Liver (tissue), 8 donors: ENCODE measurements at regions not wholly inside any gene's neighbourhood (a gene's known extent, or its start where the extent isn't known, plus 50 kb on each side); places are given as distances from the start of the nearest gene placed in this dataset.

Source experiments
- DNase-seq: peaks from one replicate; pipeline ENCODE4 v3.0.0-alpha.2; 2017; ENCODE audit warnings: low spot score
- H3K27ac ChIP-seq, 2 donors: one replicate each; pipeline ENCODE4 v1.7.0; 2013; ENCODE audit warnings: inconsistent platforms in 2 of 2, low read length in 2 of 2, control low read depth in 1 of 2, low read depth in 1 of 2, mild to moderate bottlenecking in 1 of 2
- H3K27me3 ChIP-seq, 4 donors: one replicate each; pipeline versions ENCODE4 v1.6.1 to v1.7.0; 2013; ENCODE audit warnings: low read length in 3 of 4, inconsistent platforms in 1 of 4, mild to moderate bottlenecking in 1 of 4, moderate library complexity in 1 of 4; ENCODE audit not compliant: control insufficient read depth in 4 of 4, insufficient read depth in 4 of 4
- H3K36me3 ChIP-seq, 4 donors: one replicate each; pipeline versions ENCODE4 v1.6.1 to v1.7.0; 2013; ENCODE audit warnings: low read length in 3 of 4, mild to moderate bottlenecking in 3 of 4, low read depth in 1 of 4, moderate library complexity in 1 of 4; ENCODE audit not compliant: control insufficient read depth in 4 of 4, insufficient read depth in 3 of 4
- H3K4me1 ChIP-seq, 4 donors: one replicate each; pipeline versions ENCODE4 v1.6.1 to v1.7.0; 2013; ENCODE audit warnings: low read length in 3 of 4, mild to moderate bottlenecking in 3 of 4, moderate library complexity in 1 of 4; ENCODE audit not compliant: control insufficient read depth in 4 of 4, insufficient read depth in 4 of 4
- H3K4me3 ChIP-seq, 3 donors: one replicate each; pipeline versions ENCODE4 v1.6.1 to v1.7.0; 2013; ENCODE audit warnings: low read length in 3 of 3, control low read depth in 1 of 3, low read depth in 1 of 3, mild to moderate bottlenecking in 1 of 3
- H3K9ac ChIP-seq, 2 donors: one replicate each; pipeline ENCODE4 v1.7.0; 2013; ENCODE audit warnings: low read length in 2 of 2, mild to moderate bottlenecking in 2 of 2, moderate library complexity in 2 of 2, control low read depth in 1 of 2, low read depth in 1 of 2
- H3K9me3 ChIP-seq, 4 donors: one replicate each; pipeline versions ENCODE4 v1.6.1 to v1.7.0; 2013; ENCODE audit warnings: low read length in 3 of 4; ENCODE audit not compliant: control insufficient read depth in 4 of 4
- CTCF ChIP-seq: fragments of 150-350 bp; IDR thresholded peaks from 2 replicates; pipeline ENCODE4 v1.5.1; 2017; ENCODE audit warnings: improper control_type of control experiment, low read depth, low read length; ENCODE audit not compliant: missing input control
- EGR1 ChIP-seq, 2 donors: IDR thresholded peaks; 2 replicates each; pipeline ENCODE4 v1.6.1; 2016 to 2018; ENCODE audit warnings: antibody characterized with exemption in 2 of 2, low read depth in 2 of 2
- FOXA1 ChIP-seq: IDR thresholded peaks from 2 replicates; pipeline ENCODE4 v1.6.1; 2016; ENCODE audit warnings: antibody characterized with exemption
- FOXA2 ChIP-seq: IDR thresholded peaks from 2 replicates; pipeline ENCODE4 v1.6.1; 2016; ENCODE audit warnings: antibody characterized with exemption
- GABPA ChIP-seq, 2 donors: IDR thresholded peaks in 1 of 2; conservative IDR thresholded peaks in 1 of 2; 2 replicates each; pipeline ENCODE4 v1.6.1; 2016; ENCODE audit warnings: antibody characterized with exemption in 2 of 2, mild to moderate bottlenecking in 1 of 2, moderate library complexity in 1 of 2
- HNF4A ChIP-seq, 2 donors: conservative IDR thresholded peaks; 2 replicates each; pipeline ENCODE4 v1.6.1; 2016; ENCODE audit warnings: antibody characterized with exemption in 2 of 2, mild to moderate bottlenecking in 2 of 2
- HNF4G ChIP-seq: IDR thresholded peaks from 2 replicates; pipeline ENCODE4 v1.6.1; 2016; ENCODE audit warnings: antibody characterized with exemption
- JUND ChIP-seq, 2 donors: IDR thresholded peaks; 2 replicates each; pipeline ENCODE4 v1.6.1; 2016; ENCODE audit warnings: antibody characterized with exemption in 2 of 2
- MAX ChIP-seq: IDR thresholded peaks from 2 replicates; pipeline ENCODE4 v1.6.1; 2016; ENCODE audit warnings: antibody characterized with exemption
- NR2F2 ChIP-seq: IDR thresholded peaks from 2 replicates; pipeline ENCODE4 v1.6.1; 2016; ENCODE audit warnings: antibody characterized with exemption
- RAD21 ChIP-seq, 2 donors: IDR thresholded peaks; 2 replicates each; pipeline ENCODE4 v1.6.1; 2016; ENCODE audit warnings: antibody characterized with exemption in 2 of 2, mild to moderate bottlenecking in 2 of 2
- REST ChIP-seq: IDR thresholded peaks from 2 replicates; pipeline ENCODE4 v1.6.1; 2016; ENCODE audit warnings: antibody characterized with exemption, mild to moderate bottlenecking
- RXRA ChIP-seq, 2 donors: IDR thresholded peaks; 2 replicates each; pipeline ENCODE4 v1.6.1; 2017 to 2018; ENCODE audit warnings: antibody characterized with exemption in 2 of 2, mild to moderate bottlenecking in 1 of 2
- SP1 ChIP-seq: IDR thresholded peaks from 2 replicates; pipeline ENCODE4 v1.6.1; 2018; ENCODE audit warnings: antibody characterized with exemption, mild to moderate bottlenecking
- TAF1 ChIP-seq: conservative IDR thresholded peaks from 2 replicates; pipeline ENCODE4 v1.6.1; 2016; ENCODE audit warnings: antibody characterized with exemption, mild to moderate bottlenecking
- YY1 ChIP-seq: IDR thresholded peaks from 2 replicates; pipeline ENCODE4 v1.6.1; 2016; ENCODE audit warnings: antibody characterized with exemption, mild to moderate bottlenecking
- ZBTB33 ChIP-seq: IDR thresholded peaks from 2 replicates; pipeline ENCODE4 v1.6.1; 2016; ENCODE audit warnings: antibody characterized with exemption
- WGBS: extraction: QIAGEN DNeasy Blood & Tissue Kit; methylation state at CpG from one replicate; pipeline ENCODE4 v1.1.7; 2013; 5-methylcytosine and 5-hydroxymethylcytosine counted together
- TF ChIP-seq, protein P1 (sequence below): IDR thresholded peaks from 2 replicates; pipeline ENCODE4 v1.6.1; 2016; ENCODE audit warnings: antibody characterized with exemption
- donor health status: healthy.
- donor health status: healthy.
- donor health status: healthy.
- donor health status: healthy.
- donor health status: healthy.

- Histone ChIP-seq H3K4me1 (no peaks in the 10 kb centered on the region), H3K9me3 (no peaks in the 10 kb centered on the region), H3K36me3 (no peaks in the 10 kb centered on the region), H3K27ac (no peak overlapping the region), H3K4me3 (no peak overlapping the region), H3K9ac (no peak overlapping the region), H3K27me3 (no peaks in the 10 kb centered on the region)
- TF ChIP-seq HNF4A (conservative IDR thresholded peaks at IDR 0.05) = no peak
- TF ChIP-seq FOXA1 = no peak
- TF ChIP-seq CTCF = no peak
- no peak for TF ChIP-seq GABPA (IDR thresholded peaks at IDR 0.05 in 1 of 2, conservative IDR thresholded peaks at IDR 0.05 in 1 of 2)
- TF ChIP-seq HNF4G = no peak
- no peak for TF ChIP-seq ZBTB33
- TF ChIP-seq TAF1 = no peak
- no peak for DNase-seq
Observed at GRCh38 chr5:128798871-128799270, 166.4 kb upstream of the SLC27A6 start.

DNA sequence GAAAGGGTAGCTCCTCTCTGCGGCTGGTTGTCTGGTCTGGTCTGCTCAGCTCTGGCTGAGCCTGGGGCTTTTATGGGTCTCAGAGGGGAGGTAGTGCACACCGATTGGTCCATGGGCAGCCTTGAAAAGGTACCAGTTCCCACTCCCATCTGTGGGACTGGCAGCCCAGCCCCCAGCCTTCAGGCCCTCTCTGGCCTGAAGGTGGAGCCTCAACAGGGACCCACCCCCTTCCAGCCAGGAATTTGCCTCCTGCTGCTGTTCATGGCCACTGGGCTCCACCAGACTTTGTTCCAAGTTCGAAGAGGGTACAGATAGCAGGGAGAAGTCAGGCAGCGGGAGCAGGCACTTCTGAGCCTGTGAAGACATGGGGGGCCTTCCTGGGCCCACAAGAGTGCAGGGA is 165.3 kb upstream of the SLC27A6 start:
- H3K27ac ChIP-seq = no peak overlapping the region
- H3K9ac ChIP-seq = no peak overlapping the region
- no peaks in the 10 kb centered on the region for H3K36me3 ChIP-seq
- H3K4me1 ChIP-seq = no peaks in the 10 kb centered on the region
- no peak overlapping the region for H3K4me3 ChIP-seq
- no peaks in the 10 kb centered on the region for H3K9me3 ChIP-seq
- WGBS = 81% methylated on average over 4 of the region's 4 CpGs
- H3K27me3 ChIP-seq = no peaks in the 10 kb centered on the region
- DNase-seq = no peak
- no peak for TF ChIP-seq CTCF
- no peak for TF ChIP-seq YY1
- no peak for TF ChIP-seq EGR1 (IDR thresholded peaks at IDR 0.05; ENCODE audit: low read depth in 2 of 2)
- no peak for TF ChIP-seq ZBTB33
- TF ChIP-seq FOXA1 = no peak
- TF ChIP-seq REST = no peak
- TF ChIP-seq GABPA (IDR thresholded peaks at IDR 0.05 in 1 of 2, conservative IDR thresholded peaks at IDR 0.05 in 1 of 2) = no peak
- TF ChIP-seq JUND (IDR thresholded peaks at IDR 0.05) = no peak
- TF ChIP-seq, protein P1, sequence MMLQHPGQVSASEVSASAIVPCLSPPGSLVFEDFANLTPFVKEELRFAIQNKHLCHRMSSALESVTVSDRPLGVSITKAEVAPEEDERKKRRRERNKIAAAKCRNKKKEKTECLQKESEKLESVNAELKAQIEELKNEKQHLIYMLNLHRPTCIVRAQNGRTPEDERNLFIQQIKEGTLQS = no peak
- TF ChIP-seq RAD21 (IDR thresholded peaks at IDR 0.05) = no peak
- no peak for TF ChIP-seq HNF4A (conservative IDR thresholded peaks at IDR 0.05)
- no peak for TF ChIP-seq HNF4G
- TF ChIP-seq FOXA2 = no peak
- no peak for TF ChIP-seq MAX
- TF ChIP-seq NR2F2 = no peak
- no peak for TF ChIP-seq SP1
- no peak for TF ChIP-seq TAF1
- TF ChIP-seq RXRA (IDR thresholded peaks at IDR 0.05) = no peak
